T-helper 2 cell treated with Interferon-gamma antibody and Interleukin-4, amounts not matched to agents 100 ng/mL and 5 ng/mL, for 36 hours (primary cell): ENCODE measurements at regions not wholly inside any gene's neighbourhood (a gene's known extent, or its start where the extent isn't known, plus 50 kb on each side); places are given as distances from the start of the nearest gene placed in this dataset.
"Not testable (repeated sequence)": the region's sequence is repeated elsewhere in the genome, so short reads cannot be mapped to it uniquely, and the experiment has no call there.

Experiments
- intact Hi-C: fragments of 100-400 bp; cut with micrococcal nuclease; formaldehyde crosslinking; loops from one replicate; pipeline ENCODE4 v1.15.1; 2023

DNA sequence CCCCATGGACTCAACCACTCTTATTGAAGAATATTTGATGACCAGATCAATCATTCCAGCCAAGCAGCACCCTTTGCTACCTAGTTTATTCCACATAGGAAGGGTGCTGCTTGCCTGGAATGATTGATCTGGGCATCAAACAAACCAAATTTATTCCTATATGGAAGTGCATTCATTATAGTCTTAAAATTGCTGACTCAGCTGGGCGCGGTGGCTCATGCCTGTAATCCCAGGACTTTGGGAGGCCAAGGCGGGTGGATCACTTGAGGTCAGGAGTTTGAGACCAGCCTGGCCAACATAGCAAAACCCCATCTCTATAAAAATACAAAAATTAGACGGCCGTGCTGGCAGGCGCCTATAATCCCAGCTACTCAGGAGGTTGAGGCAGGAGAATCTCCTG, 489.6 kb upstream of the API5 start:
- intact Hi-C loops, result not testable (repeated sequence)

DNA sequence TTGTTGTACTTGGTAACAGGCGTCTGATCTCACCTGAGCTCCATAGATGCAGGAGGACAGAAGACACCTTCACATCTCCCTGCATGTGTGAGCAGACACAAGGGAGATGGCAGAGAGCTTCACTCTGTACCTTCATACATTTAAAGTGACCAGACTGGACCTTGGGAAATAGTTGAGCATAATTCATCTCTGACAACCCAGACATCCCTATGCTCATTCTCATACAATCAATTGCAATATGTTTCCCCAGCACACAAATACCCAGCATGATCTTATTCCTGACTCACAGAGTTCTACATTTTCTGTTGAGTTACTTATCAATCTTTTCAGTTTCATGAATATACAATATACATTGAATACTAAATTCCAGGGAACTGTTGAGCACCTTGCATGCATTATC, 488.2 kb upstream of the API5 start:
- intact Hi-C loops, result no loop called here

DNA sequence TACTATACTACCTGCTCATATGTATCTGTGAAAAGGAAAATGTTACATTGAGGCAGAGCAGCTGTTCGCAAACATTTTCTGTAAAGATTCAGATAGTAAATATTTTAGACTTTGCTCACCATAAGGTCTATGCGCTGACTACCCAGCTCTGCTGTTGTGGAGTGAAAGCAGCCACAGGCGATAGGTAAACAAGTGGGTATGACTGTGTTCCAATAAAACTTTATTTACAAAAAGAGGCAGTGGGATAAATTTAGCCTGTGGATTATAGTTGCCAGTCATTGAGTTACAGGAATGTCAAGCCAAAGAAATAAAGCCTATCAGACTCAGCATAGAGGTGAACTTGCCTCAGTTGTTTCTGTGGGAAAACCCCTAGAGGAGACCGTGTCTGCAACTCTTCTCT, 487.7 kb upstream of the API5 start:
- intact Hi-C loops, result no loop called here

DNA sequence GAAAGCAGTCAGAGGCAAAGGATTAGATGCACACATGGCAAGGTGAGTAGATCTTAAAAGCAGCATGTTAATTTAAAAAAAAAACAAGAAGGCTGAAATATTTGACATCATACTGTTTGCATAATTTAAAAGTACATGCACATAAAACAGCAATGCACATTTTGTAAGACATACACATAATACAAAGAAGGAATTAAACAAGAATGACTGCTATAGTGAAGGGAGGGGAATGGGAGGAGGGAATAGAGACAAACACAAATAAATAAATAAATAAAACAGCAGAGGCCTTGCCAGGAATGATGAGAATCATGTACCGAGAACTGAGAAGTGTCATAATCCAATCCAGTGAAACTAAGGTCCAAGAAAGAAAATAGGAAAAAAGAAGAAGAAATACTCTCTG, 486.2 kb upstream of the API5 start:
- intact Hi-C loops, result no loop called here

DNA sequence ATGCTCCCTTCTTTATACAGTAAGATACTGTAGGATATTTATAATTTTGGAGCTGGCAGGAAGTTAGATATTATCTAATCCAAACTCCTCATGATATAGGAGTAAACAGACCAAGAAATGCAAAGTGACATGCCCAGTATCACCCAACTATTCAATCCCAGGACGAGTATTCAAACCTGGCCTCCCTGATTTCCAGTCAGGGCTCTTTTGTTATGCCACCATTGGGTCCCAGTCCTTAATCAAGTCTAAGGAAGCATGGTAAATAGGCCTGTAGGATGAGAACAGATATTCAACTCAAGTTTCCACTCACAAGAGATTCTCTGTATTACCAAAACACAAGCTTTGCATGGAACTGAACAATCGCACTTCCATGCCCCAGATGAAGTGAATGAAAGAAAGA, 484.0 kb upstream of the API5 start:
- intact Hi-C loops, result no loop called here

DNA sequence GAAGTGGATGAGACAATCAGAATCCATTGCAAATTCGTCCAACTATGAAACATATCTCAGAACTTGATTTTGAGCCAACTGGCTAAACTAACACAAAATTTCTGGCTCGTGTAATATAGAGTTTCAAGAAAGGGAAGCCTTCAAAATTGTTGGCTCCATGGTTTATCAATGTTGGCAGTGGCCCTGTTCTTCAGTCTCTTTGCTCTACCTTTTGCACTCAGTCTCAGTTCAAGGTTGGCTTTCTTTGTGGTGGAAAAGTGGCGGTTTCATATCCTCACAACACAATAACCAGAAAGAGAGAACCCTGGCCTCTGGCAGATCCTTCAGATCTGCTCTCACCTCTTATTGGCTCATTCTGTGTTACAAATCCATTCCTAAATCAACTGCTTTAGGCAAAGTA, 473.8 kb upstream of the API5 start:
- intact Hi-C loops, result no loop called here

DNA sequence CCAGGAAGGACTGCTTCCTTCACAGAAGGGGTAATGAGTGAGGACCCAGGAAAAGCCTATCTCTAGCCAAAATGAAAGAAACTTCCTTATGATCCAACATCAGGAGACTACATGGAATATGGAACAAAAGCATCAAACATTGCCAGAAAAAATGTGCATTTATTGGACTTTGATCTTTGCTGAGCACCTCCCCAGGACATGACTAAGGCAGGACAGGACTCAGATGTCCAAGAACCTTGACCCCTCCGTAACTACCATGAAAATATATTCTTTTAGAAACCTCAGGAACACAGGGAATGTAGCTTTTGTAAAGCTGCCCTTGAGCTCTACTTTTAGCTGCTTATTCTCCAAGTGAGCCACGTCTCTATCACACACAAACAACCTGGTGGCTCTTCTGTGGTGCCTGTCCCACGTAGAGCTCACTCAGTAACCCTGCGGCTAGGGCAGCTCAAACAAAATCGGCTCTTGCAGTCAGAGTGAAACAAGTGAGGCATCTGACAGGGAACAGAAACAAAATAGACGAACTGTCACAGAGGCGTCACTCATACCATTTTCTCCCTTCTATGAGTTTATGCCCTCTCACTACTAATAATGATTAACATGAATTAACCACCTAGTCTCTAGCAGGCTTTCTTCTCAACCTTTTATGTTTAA, 471.5 kb upstream of the API5 start:
- intact Hi-C loops, result no loop called here

DNA sequence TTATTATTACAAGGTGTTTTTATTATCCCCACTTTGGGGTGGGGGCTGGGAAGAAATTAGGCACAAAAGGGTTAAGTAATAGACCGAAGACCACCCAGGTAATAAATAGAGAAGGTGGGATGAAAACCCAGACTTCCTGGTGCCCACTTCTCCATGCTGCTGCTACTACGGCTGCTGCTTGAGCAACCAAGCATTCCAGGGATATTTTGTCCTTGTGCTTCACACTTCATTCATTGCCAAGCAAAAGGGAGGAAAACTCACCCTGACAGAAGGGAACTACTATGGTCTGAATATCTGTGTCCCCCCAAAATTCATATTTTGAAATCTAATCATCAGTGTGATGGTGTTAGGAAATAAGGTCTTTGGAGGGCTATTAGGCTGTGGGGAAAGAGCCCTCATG, 470.9 kb upstream of the API5 start:
- intact Hi-C loops, result no loop called here

DNA sequence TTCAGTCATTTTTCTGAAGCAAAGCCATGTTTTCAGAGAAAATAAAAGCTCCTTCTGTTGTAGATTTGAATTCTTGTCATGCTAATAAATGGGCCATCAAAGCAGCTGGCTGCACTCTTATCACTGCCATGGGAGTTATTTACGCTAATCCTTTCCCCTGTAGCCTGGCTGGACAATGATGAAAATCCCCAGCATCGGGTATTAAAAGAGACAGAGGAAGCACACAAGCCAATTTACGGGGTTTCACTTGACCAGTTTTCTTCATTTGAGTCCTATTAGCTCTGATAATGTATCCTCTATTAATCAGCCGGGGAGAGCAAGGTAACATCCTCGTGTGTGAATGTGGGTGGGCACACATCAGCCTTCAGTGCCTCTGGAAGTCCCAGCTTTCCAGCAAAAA, 470.2 kb upstream of the API5 start:
- intact Hi-C loops, result no loop called here

DNA sequence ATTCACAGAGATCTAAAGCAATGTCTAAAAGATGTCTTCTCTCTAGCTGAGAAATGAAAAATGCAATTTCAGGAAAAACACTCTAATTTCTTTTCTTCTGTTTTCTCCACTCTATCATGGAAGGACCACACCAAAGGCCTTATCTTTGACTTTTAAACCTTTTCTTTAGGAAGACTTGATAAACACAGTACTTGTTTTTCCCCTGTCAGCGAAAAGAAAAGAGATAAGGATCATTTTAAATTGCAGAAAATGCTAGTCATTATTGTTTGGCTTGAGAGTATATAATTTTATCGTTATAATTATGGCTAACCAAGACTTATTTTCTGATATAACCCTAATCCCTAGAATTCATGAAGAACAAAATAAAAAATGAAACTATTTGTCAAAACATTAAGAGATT, 462.4 kb upstream of the API5 start:
- intact Hi-C loops, result no loop called here

DNA sequence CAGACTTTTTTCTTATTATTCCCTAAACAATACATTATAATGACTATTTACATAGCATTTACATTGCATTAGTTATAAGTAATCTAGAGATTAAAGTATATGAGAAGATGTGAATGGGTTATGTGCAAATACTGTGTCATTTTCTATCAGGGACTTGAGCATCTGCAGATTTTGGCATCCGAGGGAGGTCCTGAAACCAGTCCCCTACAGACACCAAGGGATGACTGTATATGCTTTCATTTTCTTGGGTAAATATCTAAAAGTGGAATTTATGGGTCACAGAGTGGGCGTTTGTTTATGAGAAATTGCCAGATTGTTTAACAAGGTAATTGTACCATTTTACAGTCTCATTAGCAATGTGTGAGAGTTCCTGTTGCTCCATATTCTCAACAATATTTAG, 454.5 kb upstream of the API5 start:
- intact Hi-C loops, result no loop called here

DNA sequence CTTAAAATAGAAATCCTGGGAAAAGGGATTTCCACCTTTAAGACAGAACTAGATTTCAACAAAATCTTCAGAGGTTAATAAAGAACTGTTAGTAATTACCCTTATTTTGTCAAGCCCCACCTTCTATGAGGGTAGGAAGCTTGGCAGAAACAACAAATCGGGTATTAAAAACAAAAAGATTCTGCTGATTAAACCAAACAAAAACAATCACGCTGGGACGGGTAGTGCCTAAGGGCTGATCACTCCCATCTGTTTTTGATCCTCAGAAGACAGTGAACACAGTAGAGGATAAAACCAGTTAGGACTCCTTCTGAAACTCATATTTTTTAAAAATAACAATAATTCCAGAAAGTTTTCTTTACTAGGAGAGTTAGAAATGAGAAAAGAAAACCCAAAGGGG, 441.3 kb upstream of the API5 start:
- intact Hi-C loops, result no loop called here

DNA sequence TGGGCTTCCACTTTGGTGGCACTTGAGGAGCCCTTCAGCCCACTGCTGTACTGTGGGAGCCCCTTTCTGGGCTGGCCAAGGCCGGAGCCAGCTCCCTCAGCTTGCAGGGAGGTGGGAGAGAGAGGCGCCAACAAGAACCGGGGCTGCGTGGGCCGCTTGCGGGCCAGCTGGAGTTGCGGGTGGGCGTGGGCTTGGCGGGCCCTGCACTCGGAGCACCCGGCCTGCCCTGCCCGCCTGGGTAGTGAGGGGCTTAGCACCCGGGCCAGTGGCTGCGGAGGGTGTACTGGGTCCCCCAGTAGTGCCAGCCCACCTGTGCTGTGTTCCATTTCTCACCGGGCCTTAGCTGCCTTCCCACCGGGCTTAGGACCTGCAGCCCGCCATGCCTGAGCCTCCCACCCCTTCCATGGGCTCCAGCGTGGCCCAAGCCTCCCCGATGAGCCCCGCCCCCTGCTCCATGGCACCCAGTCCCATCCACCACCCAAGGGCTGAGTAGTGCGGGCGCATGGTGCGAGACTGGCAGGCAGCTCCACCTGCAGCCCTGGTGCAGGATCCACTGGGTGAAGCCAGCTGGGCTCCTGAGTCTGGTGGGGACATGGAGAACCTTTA, 437.9 kb upstream of the API5 start:
- intact Hi-C loops, result not testable (repeated sequence)

DNA sequence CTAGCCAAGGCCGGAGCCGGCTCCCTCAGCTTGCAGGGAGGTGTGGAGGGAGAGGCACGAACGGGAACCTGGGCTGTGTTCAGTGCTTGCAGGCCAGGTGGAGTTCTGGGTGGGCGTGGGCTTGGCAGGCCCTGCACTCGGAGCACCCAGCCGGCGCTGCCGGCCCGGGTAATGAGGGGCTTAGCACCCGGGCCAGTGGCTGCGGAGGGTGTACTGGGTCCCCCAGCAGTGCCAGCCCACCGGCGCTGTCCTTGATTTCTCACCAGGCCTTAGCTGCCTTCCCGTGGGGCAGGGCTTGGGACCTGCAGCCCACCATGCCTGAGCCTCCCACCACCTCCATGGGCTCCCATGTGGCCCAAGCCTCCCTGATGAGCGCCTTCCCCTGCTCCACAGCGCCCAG, 430.5 kb upstream of the API5 start:
- intact Hi-C loops, result not testable (repeated sequence)

DNA sequence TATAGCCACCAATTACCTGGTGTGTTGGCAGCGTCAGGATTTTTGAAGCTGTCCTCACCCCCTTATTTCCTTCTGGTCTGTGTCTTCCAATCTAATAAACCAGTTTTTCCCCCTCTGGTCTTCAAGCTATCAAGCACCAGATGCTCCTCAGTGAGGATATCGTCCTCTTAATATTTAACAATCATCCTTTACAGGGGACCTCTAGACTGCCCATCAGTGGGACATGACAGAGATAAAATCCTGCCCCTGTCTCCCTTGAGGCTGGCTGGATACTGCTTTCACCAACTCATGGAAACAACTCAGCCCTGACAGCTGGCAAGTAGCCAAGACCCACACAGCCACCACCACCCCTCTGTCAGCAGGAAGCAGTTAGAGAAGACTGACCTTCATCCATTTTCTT, 421.0 kb upstream of the API5 start:
- intact Hi-C loops, result no loop called here

DNA sequence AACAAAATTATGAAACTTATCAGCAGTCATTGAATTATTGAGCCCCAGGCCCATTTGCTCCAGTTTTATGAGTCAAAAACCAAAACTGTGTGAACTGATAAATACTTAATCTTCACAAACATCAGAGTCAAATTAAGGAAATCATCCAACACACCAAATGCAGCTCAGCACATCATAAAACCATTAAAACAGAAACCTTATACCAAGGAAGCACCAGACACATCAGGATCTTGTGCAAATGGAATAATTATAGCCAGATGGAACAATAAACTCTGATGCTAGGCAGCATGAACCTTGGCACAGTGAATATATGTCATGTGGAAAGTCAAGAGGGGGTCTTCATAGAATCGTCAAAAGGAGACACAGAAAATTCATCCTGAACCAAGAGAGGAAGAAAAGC, 410.7 kb upstream of the API5 start:
- intact Hi-C loops, result no loop called here

DNA sequence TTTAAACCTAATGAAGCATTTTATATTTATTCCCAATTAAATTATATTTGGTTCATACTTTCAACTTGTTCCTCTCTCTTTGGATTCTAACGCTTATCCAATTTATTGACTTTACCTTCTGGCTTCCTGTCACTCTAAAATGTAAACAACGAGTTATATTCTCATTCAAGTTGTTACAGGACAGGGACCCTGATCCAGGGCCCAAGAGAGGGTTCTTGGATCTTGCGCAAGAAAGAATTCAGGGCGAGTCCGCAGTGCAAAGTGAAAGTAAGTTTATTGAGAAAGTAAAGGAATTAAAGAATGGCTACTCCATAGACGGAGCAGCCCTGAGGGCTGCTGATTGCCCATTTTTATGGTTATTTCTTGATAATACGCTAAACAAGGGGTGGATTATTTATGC, 405.6 kb upstream of the API5 start:
- intact Hi-C loops, result no loop called here

DNA sequence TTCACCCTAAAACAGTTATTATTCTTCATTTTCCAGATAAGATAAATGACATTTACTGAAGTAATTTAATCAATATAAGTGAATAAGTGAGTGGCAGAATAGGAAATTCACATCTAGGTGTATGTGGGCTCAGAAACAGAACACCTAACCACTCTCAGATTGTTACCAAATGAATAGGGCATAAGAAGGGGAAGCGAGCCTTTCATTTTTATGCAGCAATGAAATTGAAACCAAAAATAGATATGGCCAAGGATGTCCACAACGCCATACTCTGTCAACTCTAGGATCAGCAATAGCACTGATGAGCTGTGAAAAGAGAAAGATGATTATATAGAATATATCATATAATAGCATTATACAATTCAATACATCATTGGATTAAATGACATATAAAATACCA, 398.1 kb upstream of the API5 start:
- intact Hi-C loops, result no loop called here

DNA sequence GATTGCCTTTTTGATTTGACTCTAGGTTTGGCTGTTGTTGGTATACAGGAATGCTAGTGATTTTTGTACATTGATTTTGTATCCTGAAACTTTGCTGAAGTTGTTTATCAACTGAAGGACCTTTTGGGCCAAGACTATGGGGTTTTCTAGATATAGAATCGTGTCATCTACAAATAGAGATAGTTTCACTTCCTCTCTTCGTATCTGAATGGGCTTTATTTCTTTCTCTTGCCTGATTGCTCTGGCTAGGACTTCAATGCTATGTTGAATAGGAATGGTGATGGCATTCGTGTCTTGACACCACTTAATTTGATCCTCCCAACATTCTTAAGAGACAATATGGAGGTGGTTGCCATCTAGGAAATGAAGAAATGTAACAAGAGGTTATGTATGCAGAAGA, 388.1 kb upstream of the API5 start:
- intact Hi-C loops, result no loop called here

DNA sequence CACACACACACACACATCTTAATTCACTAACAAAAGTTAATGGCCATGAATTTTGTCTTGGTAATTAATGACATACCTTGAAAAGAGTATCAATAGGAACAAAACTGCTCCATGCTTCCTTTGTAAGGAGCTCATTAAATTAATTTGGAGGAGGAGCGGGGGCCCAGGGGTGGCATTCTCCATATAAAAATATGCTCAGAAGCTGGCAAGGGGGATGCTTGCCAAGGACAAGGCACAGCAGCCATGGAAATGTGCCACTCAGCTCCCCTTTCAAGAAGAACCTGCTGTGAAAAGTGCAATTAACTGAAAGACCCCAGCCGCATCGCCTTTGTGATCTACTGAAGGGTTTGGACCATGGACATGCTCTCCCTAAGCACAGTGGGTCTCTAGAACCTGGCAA, 385.9 kb upstream of the API5 start:
- intact Hi-C loops, result no loop called here

DNA sequence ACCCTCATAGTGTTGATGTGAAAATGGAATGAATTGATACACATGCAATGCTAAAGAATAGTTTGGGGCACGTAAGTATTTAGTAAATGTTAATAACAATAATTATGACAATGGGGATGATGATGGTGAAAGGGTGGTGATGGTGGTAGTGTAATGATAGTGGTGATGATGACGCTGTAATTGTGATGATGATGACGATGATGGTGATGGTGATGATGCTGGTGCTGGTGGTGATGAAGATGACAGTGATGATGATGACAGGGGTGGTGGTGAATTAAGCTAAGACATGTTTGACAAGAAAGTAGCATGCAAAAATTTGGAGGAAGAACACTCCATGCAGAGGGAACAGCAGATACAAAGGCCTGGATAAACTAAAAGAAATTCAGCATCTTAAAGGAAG, 364.4 kb upstream of the API5 start:
- intact Hi-C loops, result no loop called here

DNA sequence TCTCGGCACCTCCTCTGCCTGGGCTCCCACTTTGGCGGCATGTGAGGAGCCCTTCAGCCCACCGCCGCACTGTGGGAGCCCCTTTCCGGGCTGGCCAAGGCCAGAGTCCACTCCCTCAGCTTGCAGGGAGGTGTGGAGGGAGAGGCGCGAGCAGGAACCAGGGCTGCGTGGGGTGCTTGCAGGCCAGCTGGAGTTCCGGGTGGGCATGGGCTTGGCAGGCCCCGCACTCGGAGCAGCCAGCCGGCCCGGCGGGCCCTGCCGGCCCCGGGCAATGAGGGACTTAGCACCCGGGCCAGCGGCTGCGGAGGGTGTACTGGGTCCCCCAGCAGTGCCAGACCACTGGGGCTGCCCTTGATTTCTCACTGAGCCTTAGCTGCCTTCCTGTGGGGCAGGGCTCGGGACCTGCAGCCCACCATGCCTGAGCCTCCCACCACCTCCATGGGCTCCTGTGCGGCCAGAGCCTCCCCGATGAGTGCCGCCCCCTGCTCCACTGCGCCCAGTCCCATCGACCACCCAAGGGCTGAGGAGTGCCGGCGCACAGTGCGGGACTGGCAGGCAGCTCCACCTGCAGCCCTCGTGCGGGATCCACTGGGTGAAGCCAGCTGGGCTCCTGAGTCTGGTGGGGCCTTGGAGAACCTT, 361.9 kb upstream of the API5 start:
- intact Hi-C loops, result not testable (repeated sequence)

DNA sequence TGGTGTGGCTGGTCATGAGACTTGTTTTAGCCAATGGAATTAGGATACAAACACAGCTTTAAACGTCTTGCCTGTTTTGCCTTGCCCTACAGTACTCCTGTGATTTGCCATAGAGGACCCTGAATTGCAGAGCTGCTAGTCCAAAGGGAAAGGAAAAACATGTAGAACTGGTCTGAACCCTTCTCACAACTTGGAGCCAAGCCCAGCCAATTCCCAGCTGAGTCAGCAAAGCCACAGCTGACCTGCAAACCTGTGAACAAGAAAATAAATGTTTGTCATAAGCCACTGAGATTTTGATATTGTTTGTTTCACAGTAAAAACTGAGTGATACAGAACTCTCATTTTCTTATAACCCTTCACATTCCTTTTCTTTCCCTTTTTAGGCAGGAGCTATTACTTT, 360.5 kb upstream of the API5 start:
- intact Hi-C loops, result no loop called here
